NCI-H2227 (cell line): ENCODE measurements at regions not wholly inside any gene's neighbourhood (a gene's known extent, or its start where the extent isn't known, plus 50 kb on each side); places are given as distances from the start of the nearest gene placed in this dataset.
"Not testable (repeated sequence)": the region's sequence is repeated elsewhere in the genome, so short reads cannot be mapped to it uniquely, and the experiment has no call there.

Experiments
- DNase-seq: peaks from one replicate; lab custom pipeline; 2025; ENCODE audit not compliant: unreplicated experiment; lab: John Stamatoyannopoulos, UW

GRCh38 chr20:17891131-17891530 lies 77.5 kb downstream of the SNX5 start:
- not testable (repeated sequence) for DNase-seq

- DNase-seq: no peak
Observed at GRCh38 chr20:17890330-17890729, 78.3 kb downstream of the SNX5 start.

GRCh38 chr20:17889226-17889625 lies 79.4 kb downstream of the SNX5 start:
- no peak for DNase-seq

GRCh38 chr20:17888044-17888443 lies 80.5 kb downstream of the SNX5 start:
- no peak for DNase-seq

- no peak for DNase-seq
Observed at GRCh38 chr20:17887331-17888030, 81.1 kb downstream of the SNX5 start.

GRCh38 chr20:17885544-17885943 lies 83.0 kb downstream of the SNX5 start:
- DNase-seq: no peak

GRCh38 chr20:17885076-17885475 lies 83.5 kb downstream of the SNX5 start:
- no peak for DNase-seq

- no peak for DNase-seq
Observed at GRCh38 chr20:17884307-17885003, 84.1 kb downstream of the SNX5 start.

- DNase-seq: no peak
Observed at GRCh38 chr20:17883592-17884306, 84.8 kb downstream of the SNX5 start.

- no peak for DNase-seq
Observed at GRCh38 chr20:17882834-17883591, 85.6 kb downstream of the SNX5 start.

GRCh38 chr20:17882065-17882833 lies 86.3 kb downstream of the SNX5 start:
- no peak for DNase-seq

- no peak for DNase-seq
Observed at GRCh38 chr20:17881741-17882064, 86.9 kb downstream of the SNX5 start.

GRCh38 chr20:17878912-17879602 lies 89.5 kb downstream of the SNX5 start:
- no peak for DNase-seq

- DNase-seq: no peak
Observed at GRCh38 chr20:17878069-17878911, 90.3 kb downstream of the SNX5 start.

GRCh38 chr20:17875981-17876385 lies 92.6 kb downstream of the SNX5 start:
- no peak for DNase-seq

GRCh38 chr20:17875106-17875980 lies 93.3 kb downstream of the SNX5 start:
- DNase-seq: peak; percentile 22

- no peak for DNase-seq
Observed at GRCh38 chr20:17874271-17875105, 94.1 kb downstream of the SNX5 start.
